HepG2 (cell line): ENCODE measurements at regions not wholly inside any gene's neighbourhood (a gene's known extent, or its start where the extent isn't known, plus 50 kb on each side); places are given as distances from the start of the nearest gene placed in this dataset.

Experiments used
- ATAC-seq: fragments of 200-7000 bp; cut with Tn5 transposase; 3 replicates; pipeline ENCODE4 v1.9.1; 2020; ENCODE audit warnings: mild to moderate bottlenecking, moderate library complexity
- BruUV-seq: library from RNA; stranded (reverse); fragments of 400-500 nt; replicated peaks from 2 replicates; lab custom pipeline; 2021; lab: Mats Ljungman, UMichigan
- CTCF ChIA-PET: fragments of 300-600 bp; formaldehyde crosslinking; extraction: SDS; loops from one replicate; lab custom pipeline; 2021; ENCODE audit warnings: low total read pairs, inconsistent platforms, low intra/inter-chr PET ratio; lab: Yijun Ruan, JAX
- POLR2A ChIA-PET: fragments of 350-600 bp; sonication (Branson Sonifier 250); formaldehyde crosslinking; loops from one replicate; lab custom pipeline; 2020; ENCODE audit warnings: antibody characterized with exemption, inconsistent platforms; lab: Yijun Ruan, JAX
- DNase-seq: peaks from one replicate; pipeline ENCODE4 v3.0.0-alpha.2; 2015; ENCODE audit warnings: low spot score
- FAIRE-seq: peaks from 3 replicates; lab custom pipeline; 2011; peaks lifted over from hg19 to GRCh38; lab: Jason Lieb, UNC
- H2AFZ ChIP-seq: one replicate; pipeline ENCODE4 v1.6.1; 2011; ENCODE audit warnings: low read length, inconsistent platforms
- H3K27ac ChIP-seq: fragments of 300-600 bp; 3 replicates; pipeline ENCODE4 v1.8.0; 2011; ENCODE audit warnings: mixed run types, mild to moderate bottlenecking, mixed read lengths, low read length, inconsistent platforms; ENCODE audit not compliant: insufficient read depth; ENCODE audit errors: extremely low read length
- H3K27me3 ChIP-seq, 2 experiments: fragments of 200-600 bp in 1 of 2; 2 replicates in 1 of 2; 3 replicates in 1 of 2; pipeline versions ENCODE4 v1.6.0 to v1.8.0; 2011; ENCODE audit warnings: low read length in 2 of 2, mild to moderate bottlenecking in 2 of 2, moderate library complexity in 2 of 2, inconsistent platforms in 1 of 2; ENCODE audit not compliant: insufficient read depth in 2 of 2, control insufficient read depth in 1 of 2
- H3K36me3 ChIP-seq, 2 experiments: fragments of 200-600 bp in 1 of 2; replicated peaks in 1 of 2; 2 replicates in 1 of 2; 3 replicates in 1 of 2; pipeline versions ENCODE4 v1.5.1 to v1.8.0; 2011; ENCODE audit warnings: low read length in 2 of 2, inconsistent platforms in 1 of 2; ENCODE audit not compliant: insufficient read depth in 2 of 2, control insufficient read depth in 1 of 2
- H3K4me1 ChIP-seq: 2 replicates; pipeline ENCODE4 v1.5.1; 2012; ENCODE audit warnings: low read length, inconsistent platforms; ENCODE audit not compliant: insufficient read depth
- H3K4me2 ChIP-seq: 2 replicates; pipeline ENCODE4 v1.6.0; 2011; ENCODE audit warnings: low read depth, low read length, inconsistent platforms
- H3K4me3 ChIP-seq, 3 experiments: fragments of 200-600 bp in 1 of 3; sonication (generic), shearing (Covaris generic) in 1 of 3; replicated peaks in 1 of 3; 2 replicates each; pipeline ENCODE4 v1.5.1; 2011 to 2016; ENCODE audit warnings: low read length in 3 of 3, inconsistent platforms in 2 of 3, low read depth in 2 of 3, mild to moderate bottlenecking in 2 of 3, control low read depth in 1 of 3, mixed read lengths in 1 of 3; ENCODE audit not compliant: insufficient read depth in 1 of 3
- H3K79me2 ChIP-seq: one replicate; pipeline ENCODE4 v1.6.1; 2011; ENCODE audit warnings: low read length, inconsistent platforms; ENCODE audit not compliant: insufficient read depth
- H3K9ac ChIP-seq: 2 replicates; pipeline ENCODE4 v1.6.0; 2011; ENCODE audit warnings: mild to moderate bottlenecking, low read depth, low read length, inconsistent platforms; ENCODE audit not compliant: insufficient read depth
- H3K9me3 ChIP-seq: 2 replicates; pipeline ENCODE4 v1.5.1; 2012; ENCODE audit warnings: mild to moderate bottlenecking, low read length
- H4K20me1 ChIP-seq: 2 replicates; pipeline ENCODE4 v1.6.0; 2011; ENCODE audit warnings: inconsistent platforms, mild to moderate bottlenecking, low read length, moderate library complexity; ENCODE audit not compliant: insufficient read depth
- HNF1B ChIP-seq: sonication (generic); formaldehyde crosslinking; IDR thresholded peaks from 2 replicates; pipeline ENCODE4 v1.5.1; 2020; ENCODE audit warnings: mild to moderate bottlenecking, moderate library complexity, missing genetic modification reagents
- SIX1 ChIP-seq: sonication (generic); formaldehyde crosslinking; IDR thresholded peaks from 2 replicates; pipeline ENCODE4 v1.4.0; 2020; ENCODE audit warnings: missing genetic modification reagents, borderline replicate concordance
- TAF15 ChIP-seq: fragments of 200-400 bp; formaldehyde crosslinking; IDR thresholded peaks from one replicate; pipeline ENCODE4 v1.6.1; 2018; ENCODE audit warnings: mild to moderate bottlenecking, low read depth, low read length; ENCODE audit not compliant: poor library complexity, severe bottlenecking
- WIZ ChIP-seq: sonication (generic); formaldehyde crosslinking; IDR thresholded peaks from 2 replicates; pipeline ENCODE4 v1.5.1; 2020; ENCODE audit warnings: mild to moderate bottlenecking, missing genetic modification reagents
- ZNF75D ChIP-seq: sonication (generic); formaldehyde crosslinking; IDR thresholded peaks from 2 replicates; pipeline ENCODE4 v1.8.1; 2023; ENCODE audit warnings: missing genetic modification reagents, mild to moderate bottlenecking, borderline replicate concordance
- ZSCAN12 ChIP-seq: sonication (generic); formaldehyde crosslinking; IDR thresholded peaks from 2 replicates; pipeline ENCODE4 v1.9.0; 2021; ENCODE audit warnings: mild to moderate bottlenecking, missing genetic modification reagents
- WGBS: methylation state at CpG from one replicate; pipeline ENCODE4 v1.1.6; 2017; ENCODE audit warnings: low lambda C conversion rate; 5-methylcytosine and 5-hydroxymethylcytosine counted together
- in situ Hi-C: cut with HindIII; loops from 2 replicates; pipeline ENCODE4 v1.10.0; 2017; ENCODE audit warnings: low pct_unique_long_range_greater_than_20kb; ENCODE audit not compliant: extremely low pct_ligation_motif_present
- intact Hi-C: fragments of 100-400 bp; cut with micrococcal nuclease; formaldehyde crosslinking; loops from one replicate; pipeline ENCODE4 v1.10.0; 2022; ENCODE audit not compliant: unreplicated experiment
- TF ChIP-seq, protein P1 (sequence below): sonication (generic); formaldehyde crosslinking; IDR thresholded peaks from 2 replicates; pipeline ENCODE4 v1.4.0; 2020; ENCODE audit warnings: missing genetic modification reagents
- TF ChIP-seq, protein P2 (sequence below): sonication (generic); formaldehyde crosslinking; IDR thresholded peaks from 2 replicates; pipeline ENCODE4 v1.4.0; 2020; ENCODE audit warnings: missing genetic modification reagents
- TF ChIP-seq, protein P3 (sequence below): IDR thresholded peaks from 2 replicates; pipeline ENCODE4 v1.6.1; 2016; ENCODE audit warnings: missing compliant biosample characterization, missing genetic modification reagents, borderline replicate concordance

- Histone ChIP-seq H3K4me3 (no peak overlapping the region), H3K79me2 (no peaks in the 10 kb centered on the region), H3K9me3 (no peaks in the 10 kb centered on the region), H3K27me3 (no peaks in the 10 kb centered on the region), H3K4me2 (no peak overlapping the region), H2AFZ (no peak overlapping the region), H3K9ac (no peak overlapping the region), H3K27ac (no peak overlapping the region), H3K36me3 (no peaks in the 10 kb centered on the region), H4K20me1 (no peaks in the 10 kb centered on the region), H3K4me1 (peaks cover 8% of the 10 kb centered on the region; the same call in 1 of the 2 replicates)
- no TSS peak for BruUV-seq
- TF ChIP-seq ZNF75D (CRISPR knock-in tag), result no peak
- TF ChIP-seq, protein P1, sequence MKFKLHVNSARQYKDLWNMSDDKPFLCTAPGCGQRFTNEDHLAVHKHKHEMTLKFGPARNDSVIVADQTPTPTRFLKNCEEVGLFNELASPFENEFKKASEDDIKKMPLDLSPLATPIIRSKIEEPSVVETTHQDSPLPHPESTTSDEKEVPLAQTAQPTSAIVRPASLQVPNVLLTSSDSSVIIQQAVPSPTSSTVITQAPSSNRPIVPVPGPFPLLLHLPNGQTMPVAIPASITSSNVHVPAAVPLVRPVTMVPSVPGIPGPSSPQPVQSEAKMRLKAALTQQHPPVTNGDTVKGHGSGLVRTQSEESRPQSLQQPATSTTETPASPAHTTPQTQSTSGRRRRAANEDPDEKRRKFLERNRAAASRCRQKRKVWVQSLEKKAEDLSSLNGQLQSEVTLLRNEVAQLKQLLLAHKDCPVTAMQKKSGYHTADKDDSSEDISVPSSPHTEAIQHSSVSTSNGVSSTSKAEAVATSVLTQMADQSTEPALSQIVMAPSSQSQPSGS (CRISPR knock-in tag), result no peak
- no peak for TF ChIP-seq ZSCAN12 (CRISPR knock-in tag)
- TF ChIP-seq, protein P2, sequence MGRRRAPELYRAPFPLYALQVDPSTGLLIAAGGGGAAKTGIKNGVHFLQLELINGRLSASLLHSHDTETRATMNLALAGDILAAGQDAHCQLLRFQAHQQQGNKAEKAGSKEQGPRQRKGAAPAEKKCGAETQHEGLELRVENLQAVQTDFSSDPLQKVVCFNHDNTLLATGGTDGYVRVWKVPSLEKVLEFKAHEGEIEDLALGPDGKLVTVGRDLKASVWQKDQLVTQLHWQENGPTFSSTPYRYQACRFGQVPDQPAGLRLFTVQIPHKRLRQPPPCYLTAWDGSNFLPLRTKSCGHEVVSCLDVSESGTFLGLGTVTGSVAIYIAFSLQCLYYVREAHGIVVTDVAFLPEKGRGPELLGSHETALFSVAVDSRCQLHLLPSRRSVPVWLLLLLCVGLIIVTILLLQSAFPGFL, result no peak
- TF ChIP-seq WIZ (CRISPR knock-in tag), result no peak
- TF ChIP-seq, protein P3, sequence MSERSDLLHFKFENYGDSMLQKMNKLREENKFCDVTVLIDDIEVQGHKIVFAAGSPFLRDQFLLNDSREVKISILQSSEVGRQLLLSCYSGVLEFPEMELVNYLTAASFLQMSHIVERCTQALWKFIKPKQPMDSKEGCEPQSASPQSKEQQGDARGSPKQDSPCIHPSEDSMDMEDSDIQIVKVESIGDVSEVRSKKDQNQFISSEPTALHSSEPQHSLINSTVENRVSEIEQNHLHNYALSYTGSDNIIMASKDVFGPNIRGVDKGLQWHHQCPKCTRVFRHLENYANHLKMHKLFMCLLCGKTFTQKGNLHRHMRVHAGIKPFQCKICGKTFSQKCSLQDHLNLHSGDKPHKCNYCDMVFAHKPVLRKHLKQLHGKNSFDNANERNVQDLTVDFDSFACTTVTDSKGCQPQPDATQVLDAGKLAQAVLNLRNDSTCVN, result no peak
- TF ChIP-seq SIX1 (CRISPR knock-in tag), result no peak
- TF ChIP-seq TAF15, result no peak
- no peak for TF ChIP-seq HNF1B (CRISPR knock-in tag)
- FAIRE-seq, result no peak
- no peak for DNase-seq
- WGBS, result 66% methylated on average over 3 of the region's 3 CpGs
- POLR2A ChIA-PET, result no interaction called here
- intact Hi-C loops, result no loop called here
- in situ Hi-C loops, result no loop called here
- ATAC-seq, result no peak
- CTCF ChIA-PET, result no interaction called here
Observed at GRCh38 chr5:93022211-93022610, 558.8 kb downstream of the NR2F1-AS1 start.
